ENCODE measurements at regions not wholly inside any gene's neighbourhood (a gene's known extent, or its start where the extent isn't known, plus 50 kb on each side); places are given as distances from the start of the nearest gene placed in this dataset.

- TF ChIP-seq CTCF (IDR thresholded peaks at IDR 0.05; ENCODE audit: unreplicated experiment) = no peak
- Mint-ChIP-seq H3K27me3 (no peaks in the 10 kb centered on the region), H3K4me1 (ENCODE audit: low read depth) (peaks cover 2% of the 10 kb centered on the region), H3K4me3 (ENCODE audit: low read depth) (no peak overlapping the region), H3K27ac (no peak overlapping the region), H3K36me3 (ENCODE audit: insufficient read depth) (no peaks in the 10 kb centered on the region), H3K9me3 (ENCODE audit: low read depth) (peaks cover 10% of the 10 kb centered on the region)
- DNase-seq (ENCODE audit: low spot score, unreplicated experiment) = no peak
These were observed 226.0 kb upstream of the DMAC1 start for GRCh38 chr9:8025551-8025950.

- Mint-ChIP-seq H3K4me3 (ENCODE audit: low read depth) (no peak overlapping the region), H3K9me3 (ENCODE audit: low read depth) (peaks cover 10% of the 10 kb centered on the region), H3K27ac (no peak overlapping the region), H3K36me3 (ENCODE audit: insufficient read depth) (no peaks in the 10 kb centered on the region), H3K27me3 (no peaks in the 10 kb centered on the region), H3K4me1 (ENCODE audit: low read depth) (no peaks in the 10 kb centered on the region)
- no peak for DNase-seq (ENCODE audit: low spot score, unreplicated experiment)
- TF ChIP-seq CTCF (IDR thresholded peaks at IDR 0.05; ENCODE audit: unreplicated experiment) = no peak
These were observed 220.6 kb upstream of the DMAC1 start for GRCh38 chr9:8020186-8020585.

GRCh38 chr9:8019636-8020035 lies 220.1 kb upstream of the DMAC1 start:
- DNase-seq (ENCODE audit: low spot score, unreplicated experiment) = no peak
- Mint-ChIP-seq H3K4me3 (ENCODE audit: low read depth) (no peak overlapping the region), H3K27me3 (no peaks in the 10 kb centered on the region), H3K36me3 (ENCODE audit: insufficient read depth) (no peaks in the 10 kb centered on the region), H3K9me3 (ENCODE audit: low read depth) (peaks cover 10% of the 10 kb centered on the region), H3K27ac (no peak overlapping the region), H3K4me1 (ENCODE audit: low read depth) (no peaks in the 10 kb centered on the region)
- TF ChIP-seq CTCF (IDR thresholded peaks at IDR 0.05; ENCODE audit: unreplicated experiment) = no peak

GRCh38 chr9:8014997-8015682 lies 215.6 kb upstream of the DMAC1 start:
- Mint-ChIP-seq H3K36me3 (ENCODE audit: insufficient read depth) (no peaks in the 10 kb centered on the region), H3K27me3 (no peaks in the 10 kb centered on the region), H3K4me1 (ENCODE audit: low read depth) (peaks cover 3% of the 10 kb centered on the region), H3K4me3 (ENCODE audit: low read depth) (no peak overlapping the region), H3K9me3 (ENCODE audit: low read depth) (peaks cover 1% of the 10 kb centered on the region), H3K27ac (no peak overlapping the region)
- no peak for DNase-seq (ENCODE audit: low spot score, unreplicated experiment)
- TF ChIP-seq CTCF (IDR thresholded peaks at IDR 0.05; ENCODE audit: unreplicated experiment) = no peak

GRCh38 chr9:8012986-8013385 lies 213.4 kb upstream of the DMAC1 start:
- H3K4me1 Mint-ChIP-seq (ENCODE audit: low read depth) = peaks cover 3% of the 10 kb centered on the region
- peaks cover 3% of the 10 kb centered on the region for H3K36me3 Mint-ChIP-seq (ENCODE audit: insufficient read depth)
- H3K4me3 Mint-ChIP-seq (ENCODE audit: low read depth) = no peak overlapping the region
- DNase-seq (ENCODE audit: low spot score, unreplicated experiment) = no peak
- no peak overlapping the region for H3K27ac Mint-ChIP-seq
- no peaks in the 10 kb centered on the region for H3K27me3 Mint-ChIP-seq
- TF ChIP-seq CTCF (IDR thresholded peaks at IDR 0.05; ENCODE audit: unreplicated experiment) = no peak
- peaks cover 18% of the 10 kb centered on the region for H3K9me3 Mint-ChIP-seq (ENCODE audit: low read depth)

Measured in progenitor cell of endocrine pancreas (in vitro differentiated cells).